LNCAP (cell line): ENCODE measurements at regions not wholly inside any gene's neighbourhood (a gene's known extent, or its start where the extent isn't known, plus 50 kb on each side); places are given as distances from the start of the nearest gene placed in this dataset.

Experiments used
- CTCF ChIP-seq: fragments of 450-650 bp; IDR thresholded peaks from 2 replicates; pipeline ENCODE4 v1.5.1; 2017; ENCODE audit warnings: mild to moderate bottlenecking

- no peak for TF ChIP-seq CTCF
Measured at GRCh38 chr4:123569541-123569940, 172.9 kb downstream of the SPRY1 start.

DNA sequence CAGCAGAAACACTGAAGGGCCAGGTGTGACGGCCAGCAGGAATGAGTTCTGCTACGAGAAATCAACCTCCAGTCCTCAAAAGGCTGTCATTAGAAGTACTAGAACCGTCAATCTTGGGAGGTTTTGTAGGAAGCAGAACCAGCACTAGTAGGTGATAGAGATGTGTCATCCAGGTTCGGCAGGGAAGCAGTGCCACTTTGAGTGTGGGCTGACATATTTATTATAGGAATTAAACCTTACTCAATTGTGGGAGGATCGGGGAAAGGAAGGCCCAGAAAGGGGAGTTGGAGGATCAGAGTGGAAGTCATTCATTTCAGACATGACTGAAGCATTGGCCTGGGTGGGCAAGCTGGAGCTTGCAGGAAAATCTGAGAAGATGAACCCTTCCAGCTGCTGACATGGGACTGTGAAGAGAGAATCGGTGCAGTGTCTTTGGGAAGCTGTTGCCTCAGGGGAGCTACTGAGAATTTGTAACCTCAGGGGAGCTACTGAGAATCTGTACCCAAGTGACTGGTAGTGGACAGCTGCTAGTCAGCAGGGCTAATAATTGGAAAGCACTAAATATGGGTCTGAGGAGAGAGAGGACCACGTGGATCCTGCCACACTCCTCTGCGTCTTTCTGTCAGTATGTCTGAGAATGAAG lies 177.4 kb downstream of the SPRY1 start:
- no peak for TF ChIP-seq CTCF

GRCh38 chr4:123575291-123575690 lies 178.7 kb downstream of the SPRY1 start:
- no peak for TF ChIP-seq CTCF

- TF ChIP-seq CTCF, result no peak
Measured at GRCh38 chr4:123577225-123577906, 180.8 kb downstream of the SPRY1 start.

GRCh38 chr4:123578276-123579029 lies 181.9 kb downstream of the SPRY1 start:
- TF ChIP-seq CTCF, result no peak

GRCh38 chr4:123579961-123580360 lies 183.4 kb downstream of the SPRY1 start:
- no peak for TF ChIP-seq CTCF

DNA sequence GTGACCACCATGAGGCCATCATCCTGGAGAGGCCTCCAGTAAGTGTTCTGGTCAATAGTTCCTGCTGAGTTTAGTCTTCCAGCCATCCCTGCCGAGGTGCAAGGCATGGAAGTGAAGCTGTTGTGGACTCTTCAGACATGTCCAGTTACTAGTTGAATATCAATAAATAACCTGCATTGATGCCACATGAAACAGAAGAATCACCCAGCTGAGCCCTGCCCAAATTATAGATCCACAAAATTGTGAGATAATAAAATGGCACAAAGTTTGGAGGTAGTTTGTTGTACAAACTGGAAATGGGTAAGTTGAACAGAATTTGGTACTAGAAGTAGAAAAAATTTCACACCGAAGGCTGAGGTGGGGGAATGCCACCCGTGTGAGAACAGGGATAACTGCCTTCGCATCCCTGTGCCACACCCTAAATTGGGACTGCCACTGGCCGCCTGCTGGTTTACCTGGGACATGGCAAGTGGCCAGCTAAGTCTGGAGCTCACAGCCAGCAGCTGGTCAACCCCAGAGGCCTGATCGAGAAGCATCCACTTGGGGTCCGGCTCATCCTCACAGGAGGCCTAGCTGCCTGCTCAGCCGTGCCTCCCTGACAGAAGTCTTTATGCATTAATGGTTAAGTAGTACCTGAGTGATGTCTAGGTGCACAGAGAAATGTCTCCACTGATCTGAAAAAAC lies 184.5 kb downstream of the SPRY1 start:
- no peak for TF ChIP-seq CTCF
